Fibroblast of lung (primary cell): ENCODE measurements at regions not wholly inside any gene's neighbourhood (a gene's known extent, or its start where the extent isn't known, plus 50 kb on each side); places are given as distances from the start of the nearest gene placed in this dataset.

Experiments used
- CTCF ChIP-seq, 2 donors: IDR thresholded peaks in 1 of 2; conservative IDR thresholded peaks in 1 of 2; 1 replicate in 1 of 2; 2 replicates in 1 of 2; pipeline ENCODE4 v1.5.1; 2011 to 2012; ENCODE audit warnings: low read length in 2 of 2, control low read depth in 1 of 2, inconsistent platforms in 1 of 2, low read depth in 1 of 2, mild to moderate bottlenecking in 1 of 2
- EZH2 ChIP-seq: IDR thresholded peaks from 2 replicates; pipeline ENCODE4 v1.5.1; 2012; ENCODE audit warnings: low read length, control low read depth, mild to moderate bottlenecking; ENCODE audit errors: missing control alignments

DNA sequence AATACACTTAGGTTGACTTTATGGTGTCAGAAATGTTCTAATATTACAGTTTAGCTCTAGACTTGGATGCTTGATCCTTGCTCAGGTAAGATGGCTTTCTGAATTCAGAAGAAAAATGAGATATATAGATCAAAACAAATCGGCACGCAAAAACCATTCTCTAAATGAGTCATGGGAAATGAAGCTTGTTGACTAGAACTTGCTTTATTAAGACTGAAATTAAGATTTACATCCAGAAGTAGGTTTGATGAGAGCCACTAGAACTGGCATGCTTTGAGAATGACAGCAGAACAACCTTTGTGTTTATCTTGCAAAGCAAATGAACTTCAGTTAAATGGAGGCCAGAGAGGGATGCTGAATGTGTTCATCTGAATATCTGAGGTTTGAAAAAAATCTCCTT lies 304.9 kb upstream of the KLF3 start:
- TF ChIP-seq CTCF (conservative IDR thresholded peaks at IDR 0.05 in 1 of 2, IDR thresholded peaks at IDR 0.05 in 1 of 2; ENCODE audit: low read depth in 1 of 2, low read length in 2 of 2): no peak
- no peak for TF ChIP-seq EZH2
